Posterior vena cava (tissue), 2 donors: ENCODE measurements at regions not wholly inside any gene's neighbourhood (a gene's known extent, or its start where the extent isn't known, plus 50 kb on each side); places are given as distances from the start of the nearest gene placed in this dataset.

Experiments
- DNase-seq: peaks from one replicate; pipeline ENCODE4 v3.0.0-alpha.2; 2020; ENCODE audit warnings: low spot score
- intact Hi-C, 2 donors: fragments of 100-400 bp; cut with DNase I; formaldehyde crosslinking; loops; one replicate each; pipeline versions ENCODE4 v1.14.1 to v1.14.2; 2022 to 2023
- donor health status: DM: yes; HTN: yes; CAD: no.
- donor health status: DM: yes; HTN: yes; CAD: no.

GRCh38 chr9:14031810-14032209, 282.1 kb downstream of the NFIB start:
- DNase-seq, result no peak
- intact Hi-C loops, result loop anchor here in 1 of 2 donors (10.0 kb wide), 1 partner anchor 927 kb away; no protein-coding TSS in a partner anchor

GRCh38 chr9:14031060-14031414, 282.9 kb downstream of the NFIB start:
- DNase-seq, result no peak
- intact Hi-C loops, result loop anchor here in 1 of 2 donors (10.0 kb wide), 1 partner anchor 926 kb away; no protein-coding TSS in a partner anchor

- intact Hi-C loops, result loop anchor here in 1 of 2 donors (10.0 kb wide), 1 partner anchor 926 kb away; no protein-coding TSS in a partner anchor
- DNase-seq, result no peak
Observed at GRCh38 chr9:14030375-14031059, 283.4 kb downstream of the NFIB start.

- DNase-seq, result no peak
- intact Hi-C loops, result loop anchor here in 1 of 2 donors (10.0 kb wide), 1 partner anchor 925 kb away; no protein-coding TSS in a partner anchor
Observed at GRCh38 chr9:14029806-14030374, 284.1 kb downstream of the NFIB start.

GRCh38 chr9:14027116-14027800, 286.7 kb downstream of the NFIB start:
- DNase-seq, result peak; percentile 69
- intact Hi-C loops, result no loop called here

- DNase-seq, result no peak
- intact Hi-C loops, result no loop called here
Observed at GRCh38 chr9:14025741-14026140, 288.2 kb downstream of the NFIB start.

GRCh38 chr9:14023285-14023684, 290.7 kb downstream of the NFIB start:
- no peak for DNase-seq
- intact Hi-C loops, result no loop called here

GRCh38 chr9:14021871-14022525, 291.9 kb downstream of the NFIB start:
- no peak for DNase-seq
- intact Hi-C loops, result no loop called here

- intact Hi-C loops, result no loop called here
Observed at GRCh38 chr9:14018081-14018480, 295.9 kb downstream of the NFIB start.

GRCh38 chr9:14014744-14015143, 299.2 kb downstream of the NFIB start:
- intact Hi-C loops, result no loop called here
- DNase-seq, result no peak

More at GRCh38 chr9:14018081-14018480, 295.9 kb downstream of the NFIB start:
- DNase-seq, result no peak

- intact Hi-C loops, result no loop called here
Observed at GRCh38 chr9:14014218-14014617, 299.7 kb downstream of the NFIB start.

GRCh38 chr9:14011799-14012560, 302.0 kb downstream of the NFIB start:
- intact Hi-C loops, result no loop called here
- no peak for DNase-seq

More at GRCh38 chr9:14014218-14014617, 299.7 kb downstream of the NFIB start:
- no peak for DNase-seq

- intact Hi-C loops, result no loop called here
- DNase-seq, result no peak
Observed at GRCh38 chr9:14007190-14007769, 306.7 kb downstream of the NFIB start.

- no peak for DNase-seq
- intact Hi-C loops, result no loop called here
Observed at GRCh38 chr9:14006386-14007187, 307.4 kb downstream of the NFIB start.

GRCh38 chr9:14004110-14004509, 309.8 kb downstream of the NFIB start:
- intact Hi-C loops, result no loop called here

GRCh38 chr9:13994240-13994639, 319.7 kb downstream of the NFIB start:
- intact Hi-C loops, result no loop called here
- DNase-seq, result no peak

More at GRCh38 chr9:14004110-14004509, 309.8 kb downstream of the NFIB start:
- no peak for DNase-seq

- no peak for DNase-seq
Observed at GRCh38 chr9:13993632-13994185, 320.2 kb downstream of the NFIB start.

More at GRCh38 chr9:13993632-13994185, 320.2 kb downstream of the NFIB start:
- intact Hi-C loops, result no loop called here
